ENCODE measurements at regions not wholly inside any gene's neighbourhood (a gene's known extent, or its start where the extent isn't known, plus 50 kb on each side); places are given as distances from the start of the nearest gene placed in this dataset.

DNA sequence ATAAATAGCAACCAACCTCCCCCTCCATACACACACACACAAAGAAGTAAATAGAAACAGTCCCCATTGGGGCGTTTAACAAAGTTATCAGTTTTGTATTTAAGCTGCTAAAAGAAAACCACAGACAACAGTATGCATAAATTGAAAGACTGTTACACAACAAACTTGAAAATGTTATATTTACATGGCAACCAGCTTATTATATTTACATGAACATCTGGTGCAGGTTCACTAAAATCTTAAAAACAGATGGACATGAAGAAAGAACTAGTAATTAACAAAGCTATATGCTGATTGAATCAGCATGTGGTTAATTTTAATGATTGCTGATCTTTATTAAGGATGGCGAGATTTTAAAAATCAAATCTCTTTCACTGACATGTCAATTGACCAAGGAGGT lies 384.7 kb downstream of the LRRIQ3 start:
- no peak for TF ChIP-seq EZH2 (IDR thresholded peaks at IDR 0.05; ENCODE audit: borderline replicate concordance, low read depth, low read length, severe bottlenecking)
- TF ChIP-seq, protein P1, sequence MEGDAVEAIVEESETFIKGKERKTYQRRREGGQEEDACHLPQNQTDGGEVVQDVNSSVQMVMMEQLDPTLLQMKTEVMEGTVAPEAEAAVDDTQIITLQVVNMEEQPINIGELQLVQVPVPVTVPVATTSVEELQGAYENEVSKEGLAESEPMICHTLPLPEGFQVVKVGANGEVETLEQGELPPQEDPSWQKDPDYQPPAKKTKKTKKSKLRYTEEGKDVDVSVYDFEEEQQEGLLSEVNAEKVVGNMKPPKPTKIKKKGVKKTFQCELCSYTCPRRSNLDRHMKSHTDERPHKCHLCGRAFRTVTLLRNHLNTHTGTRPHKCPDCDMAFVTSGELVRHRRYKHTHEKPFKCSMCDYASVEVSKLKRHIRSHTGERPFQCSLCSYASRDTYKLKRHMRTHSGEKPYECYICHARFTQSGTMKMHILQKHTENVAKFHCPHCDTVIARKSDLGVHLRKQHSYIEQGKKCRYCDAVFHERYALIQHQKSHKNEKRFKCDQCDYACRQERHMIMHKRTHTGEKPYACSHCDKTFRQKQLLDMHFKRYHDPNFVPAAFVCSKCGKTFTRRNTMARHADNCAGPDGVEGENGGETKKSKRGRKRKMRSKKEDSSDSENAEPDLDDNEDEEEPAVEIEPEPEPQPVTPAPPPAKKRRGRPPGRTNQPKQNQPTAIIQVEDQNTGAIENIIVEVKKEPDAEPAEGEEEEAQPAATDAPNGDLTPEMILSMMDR (IDR thresholded peaks at IDR 0.05; ENCODE audit: borderline replicate concordance, extremely low read depth, low read length, poor library complexity, severe bottlenecking): no peak
